Heart left ventricle (tissue), 13 donors: ENCODE measurements at regions not wholly inside any gene's neighbourhood (a gene's known extent, or its start where the extent isn't known, plus 50 kb on each side); places are given as distances from the start of the nearest gene placed in this dataset.

Experiments
- POLR2A ChIP-seq, 2 donors: fragments of 450-650 bp; IDR thresholded peaks; one replicate each; pipeline ENCODE4 v1.6.1; 2017; ENCODE audit warnings: antibody characterized with exemption in 2 of 2, mild to moderate bottlenecking in 2 of 2, moderate library complexity in 2 of 2
- TF ChIP-seq, protein P1 (sequence below), 12 donors: fragments of 200-600 bp; sonication (generic) in 4 of 12; IDR thresholded peaks; one replicate each; pipeline versions ENCODE4 v1.5.0 to v1.8.0; 2018 to 2022; ENCODE audit warnings: antibody characterized with exemption in 12 of 12, mild to moderate bottlenecking in 5 of 12
- donor health status: ischemic (EF 13 %, LVEDD 7.1; RV severe dilation, severe dysfunction).
- donor health status: DM: no; HTN: yes; CAD: no.
- donor health status: DM: no; HTN: no; CAD: no.
- donor health status: ischemic (EF 25% LVEDD 6.9; RV normal size, moderate dysfunction).
- donor health status: ischemic (EF 25% LVEDD 5.7; RV mildly dilated, moderate dysfunction).
- donor health status: ischemic (EF 35%, LVEDD 5.7; RV mildly dilated, moderate dysfunction).
- donor health status: nonischemic (EF 11% LVEDD 7.7; RV severe dilation, severe dysfunction).
- donor health status: DM: yes; HTN: yes; CAD: no.
- donor health status: PGD.
- donor health status: ischemic (EF 29% LVEDD 5.4; RV normal size, mild dysfunction).
- donor health status: nonischemic (EF 23%, LVEDD 6.1; RV moderate dilation, normal function).

DNA sequence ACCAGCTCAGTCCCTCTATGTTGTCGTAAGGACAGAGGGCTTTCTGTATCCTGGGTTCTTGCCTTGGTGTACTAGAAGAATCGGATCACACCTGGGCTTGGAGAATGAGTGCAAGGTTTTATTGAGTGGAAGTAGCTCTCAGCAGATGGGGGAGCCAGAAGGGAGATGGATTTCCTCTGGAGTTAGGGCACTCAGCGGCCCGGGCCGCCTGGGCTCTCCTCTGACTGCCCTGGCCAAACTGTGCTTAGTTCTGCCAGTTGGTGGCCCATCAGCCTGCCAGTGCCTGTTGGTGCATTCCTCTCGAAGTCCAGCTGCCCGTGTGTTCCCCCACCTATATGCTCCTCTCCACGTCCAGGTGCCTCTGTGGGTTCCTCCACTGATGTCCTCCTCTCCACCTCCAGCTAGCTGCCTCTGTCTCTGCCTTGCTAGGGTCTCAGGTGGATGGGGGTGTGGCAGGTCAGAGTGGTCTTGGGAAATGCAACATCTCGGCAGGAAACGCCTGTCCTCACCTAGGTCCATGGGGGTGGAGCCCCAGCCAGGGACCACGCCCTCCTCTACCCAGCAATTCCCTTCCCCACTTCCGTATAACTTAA lies 148.6 kb downstream of the PPP1R3A start:
- TF ChIP-seq, protein P1, sequence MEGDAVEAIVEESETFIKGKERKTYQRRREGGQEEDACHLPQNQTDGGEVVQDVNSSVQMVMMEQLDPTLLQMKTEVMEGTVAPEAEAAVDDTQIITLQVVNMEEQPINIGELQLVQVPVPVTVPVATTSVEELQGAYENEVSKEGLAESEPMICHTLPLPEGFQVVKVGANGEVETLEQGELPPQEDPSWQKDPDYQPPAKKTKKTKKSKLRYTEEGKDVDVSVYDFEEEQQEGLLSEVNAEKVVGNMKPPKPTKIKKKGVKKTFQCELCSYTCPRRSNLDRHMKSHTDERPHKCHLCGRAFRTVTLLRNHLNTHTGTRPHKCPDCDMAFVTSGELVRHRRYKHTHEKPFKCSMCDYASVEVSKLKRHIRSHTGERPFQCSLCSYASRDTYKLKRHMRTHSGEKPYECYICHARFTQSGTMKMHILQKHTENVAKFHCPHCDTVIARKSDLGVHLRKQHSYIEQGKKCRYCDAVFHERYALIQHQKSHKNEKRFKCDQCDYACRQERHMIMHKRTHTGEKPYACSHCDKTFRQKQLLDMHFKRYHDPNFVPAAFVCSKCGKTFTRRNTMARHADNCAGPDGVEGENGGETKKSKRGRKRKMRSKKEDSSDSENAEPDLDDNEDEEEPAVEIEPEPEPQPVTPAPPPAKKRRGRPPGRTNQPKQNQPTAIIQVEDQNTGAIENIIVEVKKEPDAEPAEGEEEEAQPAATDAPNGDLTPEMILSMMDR (IDR thresholded peaks at IDR 0.05), result no peak
- TF ChIP-seq POLR2A (IDR thresholded peaks at IDR 0.05), result no peak
